ENCODE measurements at regions not wholly inside any gene's neighbourhood (a gene's known extent, or its start where the extent isn't known, plus 50 kb on each side); places are given as distances from the start of the nearest gene placed in this dataset.
A peak's percentile ranks its signal among the peaks of the same experiment; 100 is the strongest.

DNA sequence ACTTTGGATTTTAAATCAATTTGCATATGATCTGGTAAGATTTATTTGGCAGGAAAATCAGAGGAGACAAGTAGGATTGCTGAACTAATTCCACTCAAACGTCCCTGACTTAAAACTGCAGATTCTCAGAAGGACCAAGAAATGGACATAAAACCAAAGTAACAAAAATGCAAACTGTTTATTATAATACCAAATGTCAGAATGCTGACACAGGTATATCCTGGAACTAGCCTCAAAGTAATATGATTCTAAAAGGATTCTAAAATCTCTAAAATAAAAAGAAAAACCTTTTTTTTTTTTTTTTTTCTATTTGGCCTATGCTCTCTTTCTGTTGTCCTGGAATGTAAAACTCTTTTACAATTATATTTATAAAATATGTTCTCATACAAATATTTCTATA is 74.4 kb upstream of the BTBD3 start:
- TF ChIP-seq, protein P1, sequence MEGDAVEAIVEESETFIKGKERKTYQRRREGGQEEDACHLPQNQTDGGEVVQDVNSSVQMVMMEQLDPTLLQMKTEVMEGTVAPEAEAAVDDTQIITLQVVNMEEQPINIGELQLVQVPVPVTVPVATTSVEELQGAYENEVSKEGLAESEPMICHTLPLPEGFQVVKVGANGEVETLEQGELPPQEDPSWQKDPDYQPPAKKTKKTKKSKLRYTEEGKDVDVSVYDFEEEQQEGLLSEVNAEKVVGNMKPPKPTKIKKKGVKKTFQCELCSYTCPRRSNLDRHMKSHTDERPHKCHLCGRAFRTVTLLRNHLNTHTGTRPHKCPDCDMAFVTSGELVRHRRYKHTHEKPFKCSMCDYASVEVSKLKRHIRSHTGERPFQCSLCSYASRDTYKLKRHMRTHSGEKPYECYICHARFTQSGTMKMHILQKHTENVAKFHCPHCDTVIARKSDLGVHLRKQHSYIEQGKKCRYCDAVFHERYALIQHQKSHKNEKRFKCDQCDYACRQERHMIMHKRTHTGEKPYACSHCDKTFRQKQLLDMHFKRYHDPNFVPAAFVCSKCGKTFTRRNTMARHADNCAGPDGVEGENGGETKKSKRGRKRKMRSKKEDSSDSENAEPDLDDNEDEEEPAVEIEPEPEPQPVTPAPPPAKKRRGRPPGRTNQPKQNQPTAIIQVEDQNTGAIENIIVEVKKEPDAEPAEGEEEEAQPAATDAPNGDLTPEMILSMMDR (IDR thresholded peaks at IDR 0.05; ENCODE audit: low read length, missing control alignments): no peak
- DNase-seq (ENCODE audit: low read depth): no peak
- no peak overlapping the region for H3K4me3 ChIP-seq (replicated peaks; ENCODE audit: low read depth, low read length)

DNA sequence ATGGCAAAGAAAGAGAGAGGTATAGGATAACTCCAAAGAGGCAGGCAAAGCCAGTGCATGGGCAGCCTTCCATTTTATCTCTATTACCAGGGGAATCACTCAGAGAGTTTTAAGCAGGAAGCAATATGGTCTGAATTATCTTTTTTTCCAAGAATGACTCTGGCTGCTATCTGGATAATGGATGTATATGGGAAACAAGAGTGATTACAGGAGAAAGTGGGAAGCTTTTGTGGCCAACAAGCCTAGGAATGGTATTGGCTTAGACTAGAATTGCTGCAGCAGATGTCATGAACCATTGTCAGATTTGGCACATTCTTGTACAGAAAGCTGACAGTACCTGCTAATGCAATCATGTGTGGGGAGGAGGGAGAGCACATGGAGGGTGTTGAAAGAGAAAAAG is 73.0 kb upstream of the BTBD3 start:
- TF ChIP-seq, protein P1 (IDR thresholded peaks at IDR 0.05; ENCODE audit: low read length, missing control alignments): no peak
- no peak overlapping the region for H3K4me3 ChIP-seq (replicated peaks; ENCODE audit: low read depth, low read length)
- DNase-seq (ENCODE audit: low read depth): peak; percentile 26

DNA sequence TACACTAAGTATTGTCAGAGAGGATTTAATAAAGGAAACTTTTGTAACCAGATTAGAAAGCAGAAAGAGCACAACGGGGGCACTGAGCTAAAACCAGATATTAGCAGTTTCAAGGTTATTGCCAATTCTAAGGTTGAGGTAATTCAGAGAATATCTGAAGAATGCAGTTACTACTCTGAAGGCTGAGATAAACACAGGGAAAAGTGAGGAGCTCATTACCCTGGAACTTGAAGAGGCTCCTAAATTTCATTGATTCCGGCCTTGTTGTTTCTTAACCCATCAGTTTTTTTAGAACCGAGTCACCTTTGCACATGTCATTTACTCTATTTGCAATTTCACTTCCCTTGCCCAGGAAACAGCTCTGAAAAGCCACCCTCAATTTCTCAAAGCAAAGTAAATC is 72.4 kb upstream of the BTBD3 start:
- no peak overlapping the region for H3K4me3 ChIP-seq (replicated peaks; ENCODE audit: low read depth, low read length)
- no peak for DNase-seq (ENCODE audit: low read depth)
- TF ChIP-seq, protein P1 (IDR thresholded peaks at IDR 0.05; ENCODE audit: low read length, missing control alignments): no peak

DNA sequence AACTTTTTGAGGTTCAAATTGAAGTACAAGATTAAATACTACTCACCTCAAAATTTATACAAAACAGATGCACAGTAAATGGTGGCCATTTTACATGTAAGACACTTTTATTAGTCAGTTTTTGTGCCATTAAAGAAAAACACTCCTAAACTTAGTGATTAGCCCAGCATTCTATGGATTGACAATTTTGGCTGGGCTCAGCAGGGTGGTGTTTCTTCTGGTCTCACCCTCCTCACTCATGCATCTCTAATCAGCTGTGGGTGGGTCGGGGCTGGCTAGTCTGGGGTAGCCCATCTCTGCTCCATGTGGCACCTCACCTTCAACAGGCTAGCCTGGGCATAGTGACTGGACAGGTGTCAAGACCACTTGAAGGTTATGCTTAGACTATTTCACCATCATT is 71.6 kb upstream of the BTBD3 start:
- DNase-seq (ENCODE audit: low read depth): no peak
- TF ChIP-seq, protein P1 (IDR thresholded peaks at IDR 0.05; ENCODE audit: low read length, missing control alignments): no peak
- no peak overlapping the region for H3K4me3 ChIP-seq (replicated peaks; ENCODE audit: low read depth, low read length)

DNA sequence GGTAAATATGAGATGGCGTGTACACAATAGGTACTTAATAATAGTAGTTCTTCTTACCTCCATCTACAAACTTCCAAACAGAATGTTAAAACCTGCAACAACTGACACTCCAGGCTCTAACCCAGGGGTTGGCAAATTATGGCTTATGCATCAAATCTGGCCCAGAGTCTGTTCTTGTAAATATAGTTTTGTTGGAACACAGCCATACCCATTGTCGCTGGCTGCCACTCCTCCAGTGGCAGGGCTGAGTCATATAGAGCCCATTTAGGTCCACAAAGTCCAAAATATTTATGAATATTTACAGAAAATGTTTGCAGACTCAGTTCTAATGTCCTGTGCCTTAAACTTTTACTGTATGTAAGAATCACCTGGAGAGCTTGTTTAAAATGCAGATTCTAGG is 69.9 kb upstream of the BTBD3 start:
- no peak for DNase-seq (ENCODE audit: low read depth)
- TF ChIP-seq, protein P1 (IDR thresholded peaks at IDR 0.05; ENCODE audit: low read length, missing control alignments): no peak
- H3K4me3 ChIP-seq (replicated peaks; ENCODE audit: low read depth, low read length): no peak overlapping the region

DNA sequence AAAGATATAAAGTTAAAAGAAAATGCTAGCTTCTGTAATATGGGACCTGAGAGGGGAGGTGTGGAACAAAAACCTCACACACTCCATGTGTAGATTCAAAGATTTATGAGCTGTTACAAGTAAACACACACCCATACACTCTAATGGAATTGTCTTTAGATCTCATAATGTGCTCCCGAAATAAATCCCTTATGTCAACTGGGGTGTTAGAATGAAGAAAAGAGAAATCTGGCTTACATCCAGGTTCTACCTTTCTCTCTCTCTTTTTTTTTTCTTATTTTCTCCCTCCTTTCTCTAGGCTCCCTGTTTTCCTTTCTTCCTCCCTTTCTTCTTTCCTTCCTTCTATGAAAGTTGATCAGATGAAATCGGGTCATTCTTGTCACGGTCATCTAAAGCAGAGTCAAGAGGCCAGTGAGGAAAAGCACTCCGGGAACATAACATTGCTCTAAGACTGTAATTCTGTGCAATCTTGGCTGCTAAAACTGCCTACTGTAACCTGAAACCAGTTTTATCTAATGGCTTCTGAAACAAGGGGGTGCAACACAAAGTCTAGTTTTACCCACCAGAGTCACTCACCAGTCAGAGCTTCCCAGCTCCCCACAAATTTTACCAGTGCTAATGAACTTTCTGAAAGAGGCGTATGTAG is 68.3 kb upstream of the BTBD3 start:
- H3K4me3 ChIP-seq (replicated peaks; ENCODE audit: low read depth, low read length): no peak overlapping the region
- TF ChIP-seq, protein P1 (IDR thresholded peaks at IDR 0.05; ENCODE audit: low read length, missing control alignments): no peak
- DNase-seq (ENCODE audit: low read depth): peak; percentile 23

DNA sequence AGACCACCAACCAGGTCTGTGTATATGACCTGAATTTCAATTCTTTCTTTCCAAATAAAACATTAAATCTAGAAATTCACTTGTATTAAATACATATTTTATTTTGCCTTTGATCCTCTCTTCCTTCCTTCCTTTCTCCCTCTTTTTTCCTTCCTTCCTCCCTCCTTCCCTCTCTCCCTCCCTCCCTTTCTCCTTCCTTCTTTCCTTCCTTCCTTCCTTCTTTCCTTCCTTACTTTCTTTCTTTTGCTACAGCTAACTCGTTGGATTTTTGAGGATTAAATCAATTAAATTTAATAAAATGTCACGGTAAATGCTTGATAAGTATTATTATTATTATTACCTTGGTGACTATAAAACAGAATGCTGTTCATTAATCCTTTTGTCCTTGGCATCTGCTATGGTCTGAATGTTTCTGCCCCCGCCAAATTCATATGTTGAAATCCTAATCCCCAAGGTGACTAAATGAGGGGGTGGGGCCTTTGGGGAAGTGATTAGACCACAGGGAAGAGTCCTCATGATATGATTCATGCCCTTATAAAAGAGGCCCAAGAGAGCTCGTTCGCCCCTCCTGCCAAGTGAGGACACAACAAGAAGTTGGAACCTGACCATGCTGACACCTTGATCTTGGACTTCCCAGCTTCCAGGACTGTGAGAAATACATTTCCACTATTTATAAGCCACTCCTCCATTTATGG is 67.6 kb upstream of the BTBD3 start:
- no peak overlapping the region for H3K4me3 ChIP-seq (replicated peaks; ENCODE audit: low read depth, low read length)
- TF ChIP-seq, protein P1 (IDR thresholded peaks at IDR 0.05; ENCODE audit: low read length, missing control alignments): no peak
- DNase-seq (ENCODE audit: low read depth): peak; percentile 47

All from fibroblast of pulmonary artery (primary cell).